Endothelial cell of umbilical vein (primary cell): ENCODE measurements at regions not wholly inside any gene's neighbourhood (a gene's known extent, or its start where the extent isn't known, plus 50 kb on each side); places are given as distances from the start of the nearest gene placed in this dataset.

Experiments
- BruUV-seq: library from RNA; stranded (reverse); fragments of 400-500 nt; replicated peaks from 2 replicates; lab custom pipeline; 2021; lab: Mats Ljungman, UMichigan
- CTCF ChIA-PET: fragments of 300-600, 350-600 bp; sonication (Branson Sonifier 250); formaldehyde crosslinking; loops from one replicate; lab custom pipeline; 2021; ENCODE audit warnings: antibody characterized with exemption, inconsistent platforms; lab: Charles Lee
- POLR2A ChIA-PET: fragments of 300-600, 350-600 bp; sonication (Branson Sonifier 250); formaldehyde crosslinking; loops from one replicate; lab custom pipeline; 2021; ENCODE audit warnings: antibody characterized with exemption, inconsistent platforms; lab: Charles Lee
- DNase-seq: peaks from one replicate; pipeline ENCODE4 v3.0.0-alpha.2; 2011; ENCODE audit warnings: low read depth, low spot score
- FAIRE-seq: peaks from 2 replicates; lab custom pipeline; 2011; peaks lifted over from hg19 to GRCh38; lab: Jason Lieb, UNC
- H2AFZ ChIP-seq: 2 replicates; pipeline ENCODE4 v1.6.0; 2012; ENCODE audit warnings: low read depth, low read length, control low read depth, inconsistent platforms
- H3K27ac ChIP-seq: 2 replicates; pipeline ENCODE4 v1.5.1; 2011; ENCODE audit warnings: low read depth, mild to moderate bottlenecking, control low read depth, low read length, moderate library complexity; ENCODE audit not compliant: insufficient read depth
- H3K27me3 ChIP-seq, 2 experiments: 2 replicates each; pipeline versions ENCODE4 v1.6.0 to v1.6.1; 2011; ENCODE audit warnings: low read length in 2 of 2, mixed read lengths in 1 of 2; ENCODE audit not compliant: control insufficient read depth in 2 of 2, insufficient read depth in 2 of 2
- H3K36me3 ChIP-seq, 2 experiments: 2 replicates in 1 of 2; 3 replicates in 1 of 2; pipeline ENCODE4 v1.5.1; 2011; ENCODE audit warnings: low read length in 2 of 2, mild to moderate bottlenecking in 1 of 2, moderate library complexity in 1 of 2; ENCODE audit not compliant: control insufficient read depth in 2 of 2, insufficient read depth in 2 of 2; ENCODE audit errors: extremely low read depth in 1 of 2
- H3K4me1 ChIP-seq: 3 replicates; pipeline ENCODE4 v1.5.1; 2011; ENCODE audit warnings: mild to moderate bottlenecking, low read length; ENCODE audit not compliant: control insufficient read depth, insufficient read depth; ENCODE audit errors: extremely low read depth
- H3K4me2 ChIP-seq: 2 replicates; pipeline ENCODE4 v1.6.1; 2011; ENCODE audit warnings: low read length, control low read depth, mixed read lengths; ENCODE audit not compliant: insufficient read depth
- H3K4me3 ChIP-seq, 3 experiments: fragments of 200-600 bp in 1 of 3; sonication (generic), shearing (Covaris generic) in 1 of 3; replicated peaks in 1 of 3; 2 replicates each; pipeline ENCODE4 v1.5.1; 2011 to 2016; ENCODE audit warnings: control low read depth in 3 of 3, low read length in 3 of 3, mild to moderate bottlenecking in 2 of 3, inconsistent platforms in 1 of 3, low read depth in 1 of 3, moderate library complexity in 1 of 3; ENCODE audit not compliant: insufficient read depth in 1 of 3
- H3K79me2 ChIP-seq: 2 replicates; pipeline ENCODE4 v1.6.0; 2012; ENCODE audit warnings: low read length, inconsistent platforms; ENCODE audit not compliant: control insufficient read depth, insufficient read depth
- H3K9ac ChIP-seq: replicated peaks from 2 replicates; pipeline ENCODE3; 2011; ENCODE audit warnings: low read length, control low read depth; ENCODE audit not compliant: insufficient read depth; ENCODE audit errors: extremely low read depth
- H3K9me1 ChIP-seq: replicated peaks from 3 replicates; pipeline ENCODE4 v1.6.0; 2011; ENCODE audit warnings: mild to moderate bottlenecking, low read length; ENCODE audit not compliant: control insufficient read depth, insufficient read depth; ENCODE audit errors: extremely low read depth
- H3K9me3 ChIP-seq: replicated peaks from 2 replicates; pipeline ENCODE4 v1.5.1; 2012; ENCODE audit warnings: low read length, inconsistent platforms; ENCODE audit not compliant: control insufficient read depth, insufficient read depth
- H4K20me1 ChIP-seq: replicated peaks from 2 replicates; pipeline ENCODE3; 2011; ENCODE audit warnings: mild to moderate bottlenecking, low read length; ENCODE audit not compliant: control insufficient read depth, insufficient read depth; ENCODE audit errors: extremely low read depth
- CTCF ChIP-seq, 2 donors: IDR thresholded peaks; 1 replicate in 1 of 2; 2 replicates in 1 of 2; pipeline ENCODE4 v1.5.1; 2011; ENCODE audit warnings: low read length in 2 of 2, mild to moderate bottlenecking in 2 of 2, moderate library complexity in 2 of 2, control low read depth in 1 of 2, inconsistent platforms in 1 of 2, low read depth in 1 of 2; ENCODE audit not compliant: insufficient read depth in 1 of 2; ENCODE audit errors: extremely low read depth in 1 of 2
- EZH2 ChIP-seq: IDR thresholded peaks from 2 replicates; pipeline ENCODE4 v1.6.1; 2012; ENCODE audit warnings: borderline replicate concordance, low read depth, mild to moderate bottlenecking, moderate library complexity, low read length, inconsistent platforms; ENCODE audit not compliant: severe bottlenecking
- FOS ChIP-seq: IDR thresholded peaks from 2 replicates; pipeline ENCODE4 v1.6.1; 2011; ENCODE audit warnings: mild to moderate bottlenecking, low read length, moderate library complexity, borderline replicate concordance; ENCODE audit not compliant: insufficient read depth
- GATA2 ChIP-seq: IDR thresholded peaks from 2 replicates; pipeline ENCODE4 v1.7.0; 2011; ENCODE audit warnings: low read depth, mild to moderate bottlenecking, moderate library complexity, mixed read lengths, low read length; ENCODE audit not compliant: insufficient read length, insufficient read depth
- JUN ChIP-seq: IDR thresholded peaks from 2 replicates; pipeline ENCODE4 v1.6.1; 2011; ENCODE audit warnings: borderline replicate concordance, low read depth; ENCODE audit not compliant: insufficient read length, insufficient read depth
- MAX ChIP-seq: IDR thresholded peaks from 2 replicates; pipeline ENCODE4 v1.6.1; 2011; ENCODE audit not compliant: insufficient read depth, insufficient read length
- MYC ChIP-seq: IDR thresholded peaks from one replicate; pipeline ENCODE4 v1.6.1; 2011; ENCODE audit warnings: mild to moderate bottlenecking, low read depth, low read length
- POLR2A ChIP-seq: IDR thresholded peaks from 2 replicates; pipeline ENCODE4 v1.6.1; 2012; ENCODE audit warnings: low read depth, mild to moderate bottlenecking, control low read depth, low read length
- POLR2AphosphoS5 ChIP-seq: IDR thresholded peaks from 2 replicates; pipeline ENCODE4 v1.6.1; 2012; ENCODE audit warnings: low read depth, mild to moderate bottlenecking, control low read depth, low read length, moderate library complexity; ENCODE audit not compliant: insufficient read depth
- dilution Hi-C: fragments of 300-500 bp; cut with MboI; formaldehyde crosslinking; loops from one replicate; pipeline ENCODE4 v1.15.0; 2019; ENCODE audit warnings: low sequenced_read_pairs; ENCODE audit not compliant: extremely low pct_ligation_motif_present
- intact Hi-C: fragments of 100-400 bp; cut with micrococcal nuclease; formaldehyde crosslinking; loops from one replicate; pipeline ENCODE4 v1.10.0; 2022

- no peak overlapping the region for H3K27ac ChIP-seq
- no peaks in the 10 kb centered on the region for H4K20me1 ChIP-seq
- H3K4me3 ChIP-seq: no peak overlapping the region
- H3K9me3 ChIP-seq: no peaks in the 10 kb centered on the region
- H3K4me2 ChIP-seq: no peak overlapping the region
- no peak overlapping the region for H2AFZ ChIP-seq
- H3K36me3 ChIP-seq: no peaks in the 10 kb centered on the region
- no peaks in the 10 kb centered on the region for H3K79me2 ChIP-seq
- no peak for DNase-seq
- H3K9ac ChIP-seq: no peak overlapping the region
- intact Hi-C loops: no loop called here
- BruUV-seq: no TSS peak
- no peaks in the 10 kb centered on the region for H3K9me1 ChIP-seq
- dilution Hi-C loops: no loop called here
- no peak for FAIRE-seq
- ChIA-PET CTCF (no interaction called here), POLR2A (no interaction called here)
- H3K27me3 ChIP-seq: no peaks in the 10 kb centered on the region
- H3K4me1 ChIP-seq: no peaks in the 10 kb centered on the region
- TF ChIP-seq FOS: no peak
- no peak for TF ChIP-seq POLR2AphosphoS5
- no peak for TF ChIP-seq GATA2
- TF ChIP-seq EZH2: no peak
- no peak for TF ChIP-seq CTCF (IDR thresholded peaks at IDR 0.05; ENCODE audit: extremely low read depth in 1 of 2, insufficient read depth in 1 of 2, low read depth in 1 of 2, low read length in 2 of 2)
- no peak for TF ChIP-seq JUN
- TF ChIP-seq MAX: no peak
- no peak for TF ChIP-seq POLR2A
- TF ChIP-seq MYC: no peak
Measured at GRCh38 chr12:98053202-98053601, 462.2 kb upstream of the TMPO start.
